VCaP (cell line): ENCODE measurements at regions not wholly inside any gene's neighbourhood (a gene's known extent, or its start where the extent isn't known, plus 50 kb on each side); places are given as distances from the start of the nearest gene placed in this dataset.

Experiments used
- H3K27ac ChIP-seq: fragments of 450-650 bp; 2 replicates; pipeline ENCODE4 v1.5.1; 2017
- CTCF ChIP-seq: fragments of 450-650 bp; conservative IDR thresholded peaks from 2 replicates; pipeline ENCODE4 v1.5.1; 2017; ENCODE audit warnings: mild to moderate bottlenecking, moderate library complexity

- no peak for TF ChIP-seq CTCF
- no peak overlapping the region for H3K27ac ChIP-seq
Observed at GRCh38 chr10:83819609-83820008, 319.7 kb upstream of the GHITM start.

- TF ChIP-seq CTCF: no peak
- H3K27ac ChIP-seq: no peak overlapping the region
Observed at GRCh38 chr10:83820033-83820432, 319.3 kb upstream of the GHITM start.

GRCh38 chr10:83824099-83824498, 315.2 kb upstream of the GHITM start:
- H3K27ac ChIP-seq: no peak overlapping the region
- no peak for TF ChIP-seq CTCF

- TF ChIP-seq CTCF: no peak
- H3K27ac ChIP-seq: no peak overlapping the region
Observed at GRCh38 chr10:83834096-83834495, 305.2 kb upstream of the GHITM start.

GRCh38 chr10:83835945-83836745, 303.2 kb upstream of the GHITM start:
- no peak for TF ChIP-seq CTCF
- H3K27ac ChIP-seq: no peak overlapping the region

- no peak overlapping the region for H3K27ac ChIP-seq
- no peak for TF ChIP-seq CTCF
Observed at GRCh38 chr10:83848677-83849076, 290.6 kb upstream of the GHITM start.

- no peak for TF ChIP-seq CTCF
- H3K27ac ChIP-seq: no peak overlapping the region
Observed at GRCh38 chr10:83849150-83849549, 290.2 kb upstream of the GHITM start.
